ENCODE measurements at regions not wholly inside any gene's neighbourhood (a gene's known extent, or its start where the extent isn't known, plus 50 kb on each side); places are given as distances from the start of the nearest gene placed in this dataset.

DNA sequence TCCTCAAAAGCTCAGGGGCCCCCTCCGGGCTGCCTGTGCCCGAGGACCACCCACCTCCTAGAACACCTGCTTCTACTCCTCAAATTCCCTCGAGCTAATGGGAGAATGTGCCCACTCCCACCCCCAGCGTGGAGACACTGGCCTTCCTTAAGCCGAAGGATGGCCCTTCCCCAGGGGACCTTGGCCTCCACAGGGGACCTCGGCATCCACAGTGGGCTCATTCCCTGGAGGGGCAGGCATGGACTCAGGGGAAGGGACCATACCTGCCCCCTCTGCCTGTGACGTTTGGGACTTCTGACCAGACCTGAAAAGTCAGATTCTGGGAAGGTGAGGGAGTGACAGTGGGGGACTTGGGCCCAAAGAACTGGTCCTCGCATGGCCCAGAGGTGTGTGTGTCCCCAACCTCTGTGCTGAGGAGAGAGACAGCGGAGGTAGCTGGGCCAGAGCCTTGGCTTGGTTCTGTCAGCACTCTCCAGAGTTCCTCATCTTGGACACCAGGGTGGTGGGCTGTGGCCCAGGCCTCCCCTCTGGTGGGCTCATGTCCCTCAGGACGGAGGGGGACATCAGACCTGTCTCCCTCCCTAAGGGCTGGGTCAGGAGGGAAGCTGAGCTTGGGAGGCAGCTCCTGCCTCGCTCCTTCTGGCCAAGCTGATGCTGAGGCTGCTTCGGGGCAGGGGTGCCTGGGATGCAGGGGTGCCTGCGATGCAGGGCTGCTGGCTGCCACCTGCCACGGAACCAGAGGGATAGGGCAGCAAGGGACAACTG lies 240.4 kb downstream of the HAUS1 start:
- no peaks in the 10 kb centered on the region for H3K4me1 Mint-ChIP-seq (ENCODE audit: unreplicated experiment)

DNA sequence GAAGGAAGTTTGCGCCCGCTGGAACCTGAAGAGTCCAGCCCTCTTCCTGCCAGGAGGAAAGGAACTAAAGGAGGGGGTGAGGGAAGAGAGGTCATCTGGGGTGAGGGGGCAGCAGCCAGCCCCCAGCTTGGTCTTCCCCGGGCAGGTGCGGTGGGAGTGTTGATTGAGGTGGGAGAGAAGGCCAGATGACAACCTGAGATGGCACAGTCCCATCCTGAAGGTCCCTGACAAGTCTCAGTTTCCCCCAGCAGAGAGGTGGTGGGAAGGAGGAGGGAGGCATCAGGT lies 240.9 kb downstream of the HAUS1 start:
- Mint-ChIP-seq H3K36me3 (ENCODE audit: unreplicated experiment) (no peaks in the 10 kb centered on the region), H3K27me3 (ENCODE audit: unreplicated experiment) (peaks cover 7% of the 10 kb centered on the region), H3K27ac (ENCODE audit: unreplicated experiment) (no peak overlapping the region), H3K4me3 (ENCODE audit: unreplicated experiment) (no peak overlapping the region), H3K9me3 (ENCODE audit: unreplicated experiment) (no peaks in the 10 kb centered on the region), H3K4me1 (ENCODE audit: unreplicated experiment) (no peaks in the 10 kb centered on the region)
- TF ChIP-seq, protein P1, sequence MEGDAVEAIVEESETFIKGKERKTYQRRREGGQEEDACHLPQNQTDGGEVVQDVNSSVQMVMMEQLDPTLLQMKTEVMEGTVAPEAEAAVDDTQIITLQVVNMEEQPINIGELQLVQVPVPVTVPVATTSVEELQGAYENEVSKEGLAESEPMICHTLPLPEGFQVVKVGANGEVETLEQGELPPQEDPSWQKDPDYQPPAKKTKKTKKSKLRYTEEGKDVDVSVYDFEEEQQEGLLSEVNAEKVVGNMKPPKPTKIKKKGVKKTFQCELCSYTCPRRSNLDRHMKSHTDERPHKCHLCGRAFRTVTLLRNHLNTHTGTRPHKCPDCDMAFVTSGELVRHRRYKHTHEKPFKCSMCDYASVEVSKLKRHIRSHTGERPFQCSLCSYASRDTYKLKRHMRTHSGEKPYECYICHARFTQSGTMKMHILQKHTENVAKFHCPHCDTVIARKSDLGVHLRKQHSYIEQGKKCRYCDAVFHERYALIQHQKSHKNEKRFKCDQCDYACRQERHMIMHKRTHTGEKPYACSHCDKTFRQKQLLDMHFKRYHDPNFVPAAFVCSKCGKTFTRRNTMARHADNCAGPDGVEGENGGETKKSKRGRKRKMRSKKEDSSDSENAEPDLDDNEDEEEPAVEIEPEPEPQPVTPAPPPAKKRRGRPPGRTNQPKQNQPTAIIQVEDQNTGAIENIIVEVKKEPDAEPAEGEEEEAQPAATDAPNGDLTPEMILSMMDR (IDR thresholded peaks at IDR 0.05), result no peak
- no peak for DNase-seq (ENCODE audit: extremely low spot score, unreplicated experiment)

More for the DNA sequence above, 240.4 kb downstream of the HAUS1 start:
- H3K9me3 Mint-ChIP-seq (ENCODE audit: unreplicated experiment), result no peaks in the 10 kb centered on the region
- TF ChIP-seq, protein P1 (IDR thresholded peaks at IDR 0.05), result no peak
- H3K4me3 Mint-ChIP-seq (ENCODE audit: unreplicated experiment), result no peak overlapping the region
- peaks cover 12% of the 10 kb centered on the region for H3K27me3 Mint-ChIP-seq (ENCODE audit: unreplicated experiment)
- H3K36me3 Mint-ChIP-seq (ENCODE audit: unreplicated experiment), result no peaks in the 10 kb centered on the region
- no peak overlapping the region for H3K27ac Mint-ChIP-seq (ENCODE audit: unreplicated experiment)
- DNase-seq (ENCODE audit: extremely low spot score, unreplicated experiment), result no peak

DNA sequence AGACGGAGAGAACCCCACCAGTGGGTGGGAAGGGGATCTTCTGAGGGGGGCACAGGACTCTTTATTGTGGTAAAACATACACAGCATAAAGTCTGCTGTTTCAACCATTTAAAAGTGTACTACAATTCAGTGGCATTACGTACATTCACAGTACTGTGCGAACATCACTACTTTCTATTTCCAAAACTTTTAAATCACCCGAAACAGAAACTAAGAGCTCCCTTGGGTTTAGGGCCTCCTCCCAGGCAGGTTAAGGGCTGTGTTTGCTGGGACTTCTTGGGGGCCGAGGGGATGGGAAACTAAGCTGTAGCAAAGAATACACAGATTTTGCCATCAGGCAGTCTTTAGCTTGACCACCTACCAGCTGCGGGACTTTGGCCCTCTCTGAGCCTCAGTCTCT lies 242.0 kb downstream of the HAUS1 start:
- H3K9me3 Mint-ChIP-seq (ENCODE audit: unreplicated experiment), result no peaks in the 10 kb centered on the region
- DNase-seq (ENCODE audit: extremely low spot score, unreplicated experiment), result no peak
- H3K4me1 Mint-ChIP-seq (ENCODE audit: unreplicated experiment), result no peaks in the 10 kb centered on the region
- H3K4me3 Mint-ChIP-seq (ENCODE audit: unreplicated experiment), result no peak overlapping the region
- H3K36me3 Mint-ChIP-seq (ENCODE audit: unreplicated experiment), result no peaks in the 10 kb centered on the region
- TF ChIP-seq, protein P1 (IDR thresholded peaks at IDR 0.05), result no peak
- H3K27me3 Mint-ChIP-seq (ENCODE audit: unreplicated experiment), result no peaks in the 10 kb centered on the region
- no peak overlapping the region for H3K27ac Mint-ChIP-seq (ENCODE audit: unreplicated experiment)

DNA sequence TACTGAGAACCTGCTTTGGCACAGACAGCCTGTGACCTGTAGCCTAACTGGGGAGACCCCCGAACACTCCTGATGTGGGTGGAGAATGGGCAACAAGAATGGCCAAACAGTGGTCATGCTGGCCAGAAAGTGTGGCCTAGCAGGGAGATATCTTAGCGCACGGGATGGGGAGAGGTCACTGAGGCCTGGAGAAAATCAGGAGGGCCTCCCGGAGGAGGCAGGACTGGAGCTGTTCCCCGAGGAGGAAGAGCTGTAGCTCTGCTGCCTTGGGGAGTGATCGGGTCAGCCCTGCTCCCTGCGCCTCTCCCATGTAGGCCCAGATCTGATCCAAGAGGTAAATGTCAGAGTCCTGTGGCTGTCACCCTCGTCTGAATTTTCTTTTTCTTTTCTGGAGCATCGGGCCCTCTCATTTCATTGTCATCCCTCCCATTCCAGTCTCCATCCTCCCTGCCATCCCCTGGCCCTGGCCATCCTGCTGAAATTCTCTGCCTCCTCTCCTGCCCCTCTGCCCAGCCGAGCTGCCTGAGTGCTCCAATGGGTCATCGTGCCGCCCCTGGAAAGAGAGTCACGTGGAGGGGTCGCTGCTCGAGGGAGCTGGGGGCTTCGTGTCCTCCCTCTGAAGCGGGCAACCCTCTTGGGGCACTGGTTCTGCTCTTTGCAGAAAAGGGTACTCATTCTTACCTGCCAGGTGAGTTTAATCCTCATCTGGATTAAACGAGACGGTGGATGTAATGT lies 242.9 kb downstream of the HAUS1 start:
- H3K27ac Mint-ChIP-seq (ENCODE audit: unreplicated experiment), result no peak overlapping the region
- TF ChIP-seq, protein P1 (IDR thresholded peaks at IDR 0.05), result no peak
- no peaks in the 10 kb centered on the region for H3K36me3 Mint-ChIP-seq (ENCODE audit: unreplicated experiment)
- no peaks in the 10 kb centered on the region for H3K4me1 Mint-ChIP-seq (ENCODE audit: unreplicated experiment)
- no peaks in the 10 kb centered on the region for H3K9me3 Mint-ChIP-seq (ENCODE audit: unreplicated experiment)
- H3K4me3 Mint-ChIP-seq (ENCODE audit: unreplicated experiment), result no peak overlapping the region
- no peaks in the 10 kb centered on the region for H3K27me3 Mint-ChIP-seq (ENCODE audit: unreplicated experiment)
- no peak for DNase-seq (ENCODE audit: extremely low spot score, unreplicated experiment)

DNA sequence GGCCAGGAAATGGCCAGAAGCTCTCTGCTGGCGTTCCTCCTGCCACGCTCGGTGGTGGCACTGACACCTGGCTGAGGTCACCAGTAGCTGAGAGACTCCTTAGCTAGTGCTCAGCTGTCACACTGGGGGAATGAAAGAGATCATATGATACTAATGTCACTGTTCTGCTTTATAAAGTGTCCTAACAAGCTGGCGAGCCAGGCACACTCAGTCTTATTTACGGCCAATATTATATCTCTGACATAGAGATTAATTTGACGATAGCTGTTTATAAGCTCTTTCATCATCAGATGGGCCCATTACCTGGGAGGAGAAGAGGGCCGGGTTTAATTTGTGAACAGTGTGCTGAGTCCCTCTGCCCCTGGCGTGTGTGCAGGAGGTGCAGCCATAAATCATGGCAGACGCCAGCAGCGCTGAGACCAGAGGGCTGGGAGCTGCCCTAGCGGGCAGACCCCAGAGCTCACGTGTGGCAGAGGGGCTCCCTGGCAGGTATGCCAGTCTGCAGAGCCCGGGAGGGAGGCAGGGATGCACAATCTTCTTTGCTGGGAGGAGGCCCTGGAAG lies 246.5 kb downstream of the HAUS1 start:
- H3K27ac Mint-ChIP-seq (ENCODE audit: unreplicated experiment), result no peak overlapping the region
- H3K4me3 Mint-ChIP-seq (ENCODE audit: unreplicated experiment), result no peak overlapping the region
- TF ChIP-seq, protein P1 (IDR thresholded peaks at IDR 0.05), result no peak
- no peaks in the 10 kb centered on the region for H3K4me1 Mint-ChIP-seq (ENCODE audit: unreplicated experiment)
- no peak for DNase-seq (ENCODE audit: extremely low spot score, unreplicated experiment)
- H3K36me3 Mint-ChIP-seq (ENCODE audit: unreplicated experiment), result no peaks in the 10 kb centered on the region
- no peaks in the 10 kb centered on the region for H3K9me3 Mint-ChIP-seq (ENCODE audit: unreplicated experiment)
- H3K27me3 Mint-ChIP-seq (ENCODE audit: unreplicated experiment), result no peaks in the 10 kb centered on the region

Data from osteocyte (in vitro differentiated cells).